GM19468 (cell line): ENCODE measurements at regions not wholly inside any gene's neighbourhood (a gene's known extent, or its start where the extent isn't known, plus 50 kb on each side); places are given as distances from the start of the nearest gene placed in this dataset.
"Not testable (repeated sequence)": the region's sequence is repeated elsewhere in the genome, so short reads cannot be mapped to it uniquely, and the experiment has no call there.

Experiments
- ATAC-seq: cut with Tn5 transposase; IDR thresholded peaks from one replicate; pipeline ENCODE4 v1.9.1; 2021; ENCODE audit warnings: mild to moderate bottlenecking, moderate library complexity, moderate number of reproducible peaks; ENCODE audit not compliant: unreplicated experiment; ENCODE audit errors: extremely low read depth

GRCh38 chr7:119886007-119886406 lies 387.0 kb upstream of the KCND2 start:
- ATAC-seq = no peak

GRCh38 chr7:119886525-119886924 lies 386.4 kb upstream of the KCND2 start:
- not testable (repeated sequence) for ATAC-seq

- no peak for ATAC-seq
These were observed 384.7 kb upstream of the KCND2 start for GRCh38 chr7:119888251-119888650.

- ATAC-seq = no peak
These were observed 382.3 kb upstream of the KCND2 start for GRCh38 chr7:119890631-119891030.

GRCh38 chr7:119895320-119895719 lies 377.7 kb upstream of the KCND2 start:
- ATAC-seq = no peak

- ATAC-seq = no peak
These were observed 376.6 kb upstream of the KCND2 start for GRCh38 chr7:119896386-119896785.

- no peak for ATAC-seq
These were observed 371.8 kb upstream of the KCND2 start for GRCh38 chr7:119900996-119901672.

GRCh38 chr7:119903085-119903484 lies 369.9 kb upstream of the KCND2 start:
- ATAC-seq = no peak

- no peak for ATAC-seq
These were observed 367.5 kb upstream of the KCND2 start for GRCh38 chr7:119905495-119905894.

- ATAC-seq = no peak
These were observed 364.0 kb upstream of the KCND2 start for GRCh38 chr7:119908948-119909347.

GRCh38 chr7:119914119-119914518 lies 358.9 kb upstream of the KCND2 start:
- not testable (repeated sequence) for ATAC-seq

- ATAC-seq = no peak
These were observed 356.5 kb upstream of the KCND2 start for GRCh38 chr7:119916501-119916900.

GRCh38 chr7:119918185-119918584 lies 354.8 kb upstream of the KCND2 start:
- no peak for ATAC-seq

- ATAC-seq = no peak
These were observed 353.0 kb upstream of the KCND2 start for GRCh38 chr7:119919986-119920385.

GRCh38 chr7:119925581-119926289 lies 347.2 kb upstream of the KCND2 start:
- no peak for ATAC-seq

- ATAC-seq = no peak
These were observed 343.1 kb upstream of the KCND2 start for GRCh38 chr7:119929891-119930290.

- ATAC-seq = no peak
These were observed 341.6 kb upstream of the KCND2 start for GRCh38 chr7:119931230-119931824.

- no peak for ATAC-seq
These were observed 337.5 kb upstream of the KCND2 start for GRCh38 chr7:119935418-119936025.

GRCh38 chr7:119936836-119937235 lies 336.1 kb upstream of the KCND2 start:
- no peak for ATAC-seq

- ATAC-seq = no peak
These were observed 335.2 kb upstream of the KCND2 start for GRCh38 chr7:119937745-119938144.
